Uterus (tissue), 2 donors: ENCODE measurements at regions not wholly inside any gene's neighbourhood (a gene's known extent, or its start where the extent isn't known, plus 50 kb on each side); places are given as distances from the start of the nearest gene placed in this dataset.

Experiments
- CTCF ChIP-seq, 4 experiments: fragments of 200-600 bp in 2 of 4; fragments of 450-650 bp in 2 of 4; sonication (generic) in 2 of 4; IDR thresholded peaks; one replicate each; pipeline ENCODE4 v1.5.1; 2016 to 2019; ENCODE audit warnings: antibody characterized with exemption in 4 of 4, mild to moderate bottlenecking in 2 of 4, moderate library complexity in 1 of 4
- POLR2A ChIP-seq, 2 donors: fragments of 450-650 bp; IDR thresholded peaks; one replicate each; pipeline ENCODE4 v1.6.1; 2016; ENCODE audit warnings: antibody characterized with exemption in 2 of 2, mild to moderate bottlenecking in 1 of 2, moderate library complexity in 1 of 2

- TF ChIP-seq POLR2A (IDR thresholded peaks at IDR 0.05) (no peak), CTCF (IDR thresholded peaks at IDR 0.05) (no peak)
These were observed 60.9 kb upstream of the SIX2 start for GRCh38 chr2:45070113-45070652.
